Left lung (tissue), 4 donors: ENCODE measurements at regions not wholly inside any gene's neighbourhood (a gene's known extent, or its start where the extent isn't known, plus 50 kb on each side); places are given as distances from the start of the nearest gene placed in this dataset.

ENCODE experiments used
- ATAC-seq: fragments of 200-7000 bp; cut with Tn5 transposase; one replicate; pipeline ENCODE4 v1.9.1; 2020; ENCODE audit warnings: moderate library complexity
- DNase-seq, 4 donors: peaks; one replicate each; pipeline ENCODE4 v3.0.0-alpha.2; 2013 to 2020
- H3K27ac ChIP-seq, 2 donors: fragments of 200-600 bp; sonication (generic) in 1 of 2; one replicate each; pipeline versions ENCODE4 v1.5.0 to v1.8.0; 2020 to 2021
- H3K27me3 ChIP-seq, 2 donors: fragments of 200-600 bp; sonication (generic) in 1 of 2; one replicate each; pipeline versions ENCODE4 v1.5.0 to v1.8.0; 2020 to 2021
- H3K36me3 ChIP-seq, 2 donors: fragments of 200-600 bp; sonication (generic) in 1 of 2; one replicate each; pipeline versions ENCODE4 v1.5.0 to v1.8.0; 2020 to 2021
- H3K4me1 ChIP-seq, 2 donors: fragments of 200-600 bp; one replicate each; pipeline ENCODE4 v1.8.0; 2021
- H3K4me3 ChIP-seq, 2 donors: fragments of 200-600 bp; sonication (generic) in 1 of 2; one replicate each; pipeline versions ENCODE4 v1.5.0 to v1.8.0; 2020 to 2021; ENCODE audit warnings: mild to moderate bottlenecking in 1 of 2
- H3K9me3 ChIP-seq, 2 donors: fragments of 200-600 bp; sonication (generic) in 1 of 2; one replicate each; pipeline versions ENCODE4 v1.5.0 to v1.8.0; 2020 to 2021
- CTCF ChIP-seq, 2 donors: fragments of 200-600 bp; sonication (generic) in 1 of 2; IDR thresholded peaks; one replicate each; pipeline versions ENCODE4 v1.5.0 to v1.8.0; 2021; ENCODE audit warnings: antibody characterized with exemption in 2 of 2
- intact Hi-C, 2 donors: fragments of 100-400 bp; cut with DNase I; formaldehyde crosslinking; loops; one replicate each; pipeline versions ENCODE4 v1.11.2 to v1.14.2; 2022
- donor health status: DM: no; HTN: yes; CAD: no.
- donor health status: DM: no; HTN: no; CAD: no.

GRCh38 chr11:26112264-26112663 lies 219.7 kb upstream of the ANO3 start:
- H3K27ac ChIP-seq: no peak overlapping the region
- no peaks in the 10 kb centered on the region for H3K4me1 ChIP-seq
- no peak for TF ChIP-seq CTCF (IDR thresholded peaks at IDR 0.05)
- no peaks in the 10 kb centered on the region for H3K9me3 ChIP-seq
- intact Hi-C loops: no loop called here
- H3K36me3 ChIP-seq: no peaks in the 10 kb centered on the region
- no peak overlapping the region for H3K4me3 ChIP-seq
- no peaks in the 10 kb centered on the region for H3K27me3 ChIP-seq
- DNase-seq (no peak), ATAC-seq (no peak)

- DNase-seq: no peak
- TF ChIP-seq CTCF (IDR thresholded peaks at IDR 0.05): no peak
- intact Hi-C loops: no loop called here
- Histone ChIP-seq H3K27ac (no peak overlapping the region), H3K27me3 (no peaks in the 10 kb centered on the region), H3K4me1 (no peaks in the 10 kb centered on the region), H3K36me3 (no peaks in the 10 kb centered on the region), H3K9me3 (peaks cover 0 to 4% of the 10 kb centered on the region in 2 donors), H3K4me3 (no peak overlapping the region)
- no peak for ATAC-seq
Measured at GRCh38 chr11:26121466-26121865, 210.5 kb upstream of the ANO3 start.

DNA sequence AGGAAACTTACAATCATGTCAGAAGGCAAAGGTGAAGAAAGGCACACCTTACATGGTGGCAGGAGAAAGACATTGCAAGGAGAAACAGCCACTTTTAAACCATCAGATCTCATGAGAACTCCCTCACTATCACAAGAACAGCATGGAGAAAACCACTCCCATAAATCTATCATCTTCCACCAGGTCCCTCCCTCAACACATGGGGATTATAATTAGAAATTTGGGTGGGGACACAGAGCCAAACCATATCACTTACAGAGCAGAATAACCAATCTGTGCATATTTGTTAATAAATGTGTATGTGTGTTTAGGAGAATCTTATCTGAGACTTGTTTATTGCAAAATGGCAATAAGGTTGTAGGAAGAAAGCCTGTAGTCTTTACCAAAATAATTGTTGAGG lies 205.2 kb upstream of the ANO3 start:
- ATAC-seq (no peak), DNase-seq (no peak)
- Histone ChIP-seq H3K27me3 (no peaks in the 10 kb centered on the region), H3K36me3 (no peaks in the 10 kb centered on the region), H3K9me3 (peaks cover 0 to 3% of the 10 kb centered on the region in 2 donors), H3K4me3 (no peak overlapping the region), H3K27ac (no peak overlapping the region), H3K4me1 (no peaks in the 10 kb centered on the region)
- intact Hi-C loops: no loop called here
- no peak for TF ChIP-seq CTCF (IDR thresholded peaks at IDR 0.05)

DNA sequence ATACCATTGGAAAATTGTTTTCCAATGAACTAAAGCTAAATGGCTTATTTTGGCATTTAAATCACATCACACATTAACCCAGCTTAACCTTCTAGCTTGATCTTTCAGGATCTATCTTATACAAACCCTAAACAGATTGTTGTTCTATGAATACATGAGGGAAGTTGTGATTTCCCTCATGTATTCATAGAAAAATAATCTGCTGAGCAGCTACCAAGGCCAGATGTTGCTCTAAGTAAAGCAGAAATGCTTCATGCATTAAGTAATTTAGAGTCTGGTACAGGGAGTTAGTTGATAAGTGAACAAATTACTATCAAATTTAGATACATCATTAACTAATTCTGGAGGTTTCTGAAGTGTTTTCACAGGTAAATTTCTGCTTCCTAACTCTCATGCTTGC lies 204.6 kb upstream of the ANO3 start:
- intact Hi-C loops: no loop called here
- no peak overlapping the region for H3K27ac ChIP-seq
- no peak for DNase-seq

GRCh38 chr11:26131406-26131805 lies 200.5 kb upstream of the ANO3 start:
- Histone ChIP-seq H3K4me1 (no peaks in the 10 kb centered on the region), H3K27me3 (no peaks in the 10 kb centered on the region), H3K4me3 (no peak overlapping the region), H3K36me3 (no peaks in the 10 kb centered on the region), H3K9me3 (peaks cover 0 to 3% of the 10 kb centered on the region in 2 donors), H3K27ac (no peak overlapping the region)
- ATAC-seq (no peak), DNase-seq (no peak)
- intact Hi-C loops: no loop called here
- TF ChIP-seq CTCF (IDR thresholded peaks at IDR 0.05): no peak

More for the DNA sequence above, 204.6 kb upstream of the ANO3 start:
- peaks cover 0 to 3% of the 10 kb centered on the region in 2 donors for H3K9me3 ChIP-seq
- ATAC-seq: no peak
- no peaks in the 10 kb centered on the region for H3K36me3 ChIP-seq
- H3K27me3 ChIP-seq: no peaks in the 10 kb centered on the region
- no peaks in the 10 kb centered on the region for H3K4me1 ChIP-seq
- no peak for TF ChIP-seq CTCF (IDR thresholded peaks at IDR 0.05)
- H3K4me3 ChIP-seq: no peak overlapping the region
